Mesendoderm (in vitro differentiated cells): ENCODE measurements at regions not wholly inside any gene's neighbourhood (a gene's known extent, or its start where the extent isn't known, plus 50 kb on each side); places are given as distances from the start of the nearest gene placed in this dataset.

Experiments
- DNase-seq: peaks from one replicate; pipeline ENCODE4 v3.0.0; 2013
- H2AK5ac ChIP-seq: 2 replicates; pipeline ENCODE4 v1.6.1; 2013; ENCODE audit warnings: low read length, inconsistent platforms
- H2BK120ac ChIP-seq: 2 replicates; pipeline ENCODE4 v1.6.1; 2013; ENCODE audit warnings: low read depth, mild to moderate bottlenecking, low read length, moderate library complexity, mixed read lengths
- H2BK15ac ChIP-seq: replicated peaks from 2 replicates; pipeline ENCODE4 v1.6.1; 2013; ENCODE audit warnings: low read depth, mild to moderate bottlenecking, moderate library complexity
- H2BK5ac ChIP-seq: 2 replicates; pipeline ENCODE4 v1.6.1; 2013; ENCODE audit warnings: low read length, inconsistent platforms
- H3K18ac ChIP-seq: 2 replicates; pipeline ENCODE4 v1.6.1; 2013; ENCODE audit warnings: mild to moderate bottlenecking, low read length, mixed read lengths
- H3K23ac ChIP-seq: one replicate; pipeline ENCODE4 v1.6.1; 2013; ENCODE audit warnings: low read length
- H3K27ac ChIP-seq: 2 replicates; pipeline ENCODE4 v1.5.1; 2013; ENCODE audit warnings: low read depth, mild to moderate bottlenecking, inconsistent platforms, low read length, moderate library complexity
- H3K27me3 ChIP-seq: 2 replicates; pipeline ENCODE4 v1.6.1; 2013; ENCODE audit warnings: low read length, control low read depth, mild to moderate bottlenecking, inconsistent platforms; ENCODE audit not compliant: insufficient read depth, poor library complexity
- H3K36me3 ChIP-seq: 2 replicates; pipeline ENCODE4 v1.6.1; 2013; ENCODE audit warnings: low read length, inconsistent platforms; ENCODE audit not compliant: control insufficient read depth, insufficient read depth
- H3K4ac ChIP-seq: one replicate; pipeline ENCODE4 v1.6.1; 2013; ENCODE audit warnings: low read depth, mild to moderate bottlenecking, low read length, moderate library complexity
- H3K4me1 ChIP-seq: 2 replicates; pipeline ENCODE4 v1.6.1; 2013; ENCODE audit warnings: low read depth, low read length, inconsistent platforms; ENCODE audit not compliant: control insufficient read depth
- H3K4me2 ChIP-seq: 2 replicates; pipeline ENCODE4 v1.6.1; 2013; ENCODE audit warnings: low read length
- H3K4me3 ChIP-seq: 2 replicates; pipeline ENCODE4 v1.5.1; 2013; ENCODE audit warnings: mild to moderate bottlenecking, low read length
- H3K56ac ChIP-seq: one replicate; pipeline ENCODE4 v1.6.1; 2013; ENCODE audit warnings: low read length
- H3K79me1 ChIP-seq: 2 replicates; pipeline ENCODE4 v1.6.1; 2013; ENCODE audit warnings: low read length, inconsistent platforms
- H3K79me2 ChIP-seq: 2 replicates; pipeline ENCODE4 v1.6.1; 2013; ENCODE audit warnings: mild to moderate bottlenecking, low read length; ENCODE audit not compliant: control insufficient read depth, insufficient read depth
- H3K9ac ChIP-seq: 2 replicates; pipeline ENCODE4 v1.6.1; 2013; ENCODE audit warnings: low read length, inconsistent platforms
- H4K5ac ChIP-seq: one replicate; pipeline ENCODE4 v1.6.1; 2013; ENCODE audit warnings: low read length
- H4K8ac ChIP-seq: one replicate; pipeline ENCODE4 v1.6.1; 2013; ENCODE audit warnings: low read depth, mild to moderate bottlenecking, control low read depth, low read length, moderate library complexity
- WGBS: extraction: QIAGEN DNeasy Blood & Tissue Kit; methylation state at CpG from one replicate; pipeline ENCODE4 v1.1.7; 2013; ENCODE audit warnings: low lambda C conversion rate, missing lambda C conversion rate; ENCODE audit not compliant: insufficient coverage; ENCODE audit errors: extremely low coverage; 5-methylcytosine and 5-hydroxymethylcytosine counted together

GRCh38 chr16:86393907-86394626 is 116.3 kb upstream of the FOXF1 start:
- H3K23ac ChIP-seq, result no peak overlapping the region
- H2BK120ac ChIP-seq, result no peak overlapping the region
- H3K27me3 ChIP-seq, result no peaks in the 10 kb centered on the region
- H3K27ac ChIP-seq, result no peak overlapping the region
- H3K18ac ChIP-seq, result no peak overlapping the region
- no peak overlapping the region for H2BK15ac ChIP-seq
- DNase-seq, result no peak
- no peak overlapping the region for H4K8ac ChIP-seq
- no peak overlapping the region for H3K4ac ChIP-seq
- no peak overlapping the region for H2AK5ac ChIP-seq
- peaks cover 4% of the 10 kb centered on the region for H3K4me1 ChIP-seq
- H3K56ac ChIP-seq, result no peak overlapping the region
- H3K36me3 ChIP-seq, result no peaks in the 10 kb centered on the region
- no peak overlapping the region for H2BK5ac ChIP-seq
- no peak overlapping the region for H4K5ac ChIP-seq
- no peaks in the 10 kb centered on the region for H3K79me1 ChIP-seq
- no peak overlapping the region for H3K4me2 ChIP-seq
- WGBS, result 100% methylated on average over 2 of the region's 9 CpGs
- H3K9ac ChIP-seq, result no peak overlapping the region
- H3K79me2 ChIP-seq, result no peaks in the 10 kb centered on the region
- no peak overlapping the region for H3K4me3 ChIP-seq

GRCh38 chr16:86395477-86395876 is 114.8 kb upstream of the FOXF1 start:
- Histone ChIP-seq H2AK5ac (no peak overlapping the region), H3K27ac (no peak overlapping the region), H3K79me2 (no peaks in the 10 kb centered on the region), H2BK5ac (no peak overlapping the region), H3K36me3 (no peaks in the 10 kb centered on the region), H4K8ac (no peak overlapping the region), H3K79me1 (no peaks in the 10 kb centered on the region), H3K4ac (no peak overlapping the region), H2BK120ac (no peak overlapping the region), H3K18ac (no peak overlapping the region), H3K4me1 (peaks cover 4% of the 10 kb centered on the region), H4K5ac (no peak overlapping the region), H3K23ac (no peak overlapping the region), H3K56ac (no peak overlapping the region), H3K27me3 (no peaks in the 10 kb centered on the region), H3K4me3 (no peak overlapping the region), H2BK15ac (no peak overlapping the region), H3K9ac (no peak overlapping the region), H3K4me2 (no peak overlapping the region)
- no CpG with 5 or more reads among the region's 3 CpGs for WGBS
- no peak for DNase-seq

GRCh38 chr16:86396422-86396821 is 113.9 kb upstream of the FOXF1 start:
- WGBS, result no CpG with 5 or more reads among the region's 10 CpGs
- Histone ChIP-seq H2BK15ac (no peak overlapping the region), H3K27me3 (no peaks in the 10 kb centered on the region), H3K18ac (no peak overlapping the region), H3K23ac (no peak overlapping the region), H2BK120ac (no peak overlapping the region), H4K5ac (no peak overlapping the region), H3K56ac (no peak overlapping the region), H3K79me2 (no peaks in the 10 kb centered on the region), H2BK5ac (no peak overlapping the region), H3K4me1 (peaks cover 4% of the 10 kb centered on the region), H3K36me3 (no peaks in the 10 kb centered on the region), H3K4ac (peak overlapping the region; percentile 45), H3K4me2 (no peak overlapping the region), H3K9ac (no peak overlapping the region), H3K79me1 (no peaks in the 10 kb centered on the region), H2AK5ac (no peak overlapping the region), H3K4me3 (no peak overlapping the region), H3K27ac (no peak overlapping the region), H4K8ac (no peak overlapping the region)
- no peak for DNase-seq

GRCh38 chr16:86396901-86397311 is 113.4 kb upstream of the FOXF1 start:
- Histone ChIP-seq H2BK5ac (no peak overlapping the region), H4K8ac (no peak overlapping the region), H2AK5ac (no peak overlapping the region), H3K4me3 (no peak overlapping the region), H2BK120ac (no peak overlapping the region), H4K5ac (no peak overlapping the region), H3K79me1 (no peaks in the 10 kb centered on the region), H3K79me2 (no peaks in the 10 kb centered on the region), H3K27ac (no peak overlapping the region), H3K36me3 (no peaks in the 10 kb centered on the region), H2BK15ac (no peak overlapping the region), H3K4me1 (peaks cover 4% of the 10 kb centered on the region), H3K27me3 (no peaks in the 10 kb centered on the region), H3K23ac (no peak overlapping the region), H3K9ac (no peak overlapping the region), H3K4me2 (no peak overlapping the region), H3K4ac (peak overlapping the region; percentile 45), H3K18ac (no peak overlapping the region), H3K56ac (no peak overlapping the region)
- peak; percentile 78 for DNase-seq
- WGBS, result no CpG with 5 or more reads among the region's 9 CpGs

GRCh38 chr16:86398201-86398600 is 112.1 kb upstream of the FOXF1 start:
- WGBS, result no CpG with 5 or more reads among the region's 6 CpGs
- no peak for DNase-seq

GRCh38 chr16:86398622-86399021 is 111.7 kb upstream of the FOXF1 start:
- Histone ChIP-seq H3K4me3 (no peak overlapping the region), H3K36me3 (no peaks in the 10 kb centered on the region), H3K18ac (no peak overlapping the region), H3K4ac (no peak overlapping the region), H2AK5ac (no peak overlapping the region), H3K9ac (no peak overlapping the region), H2BK5ac (no peak overlapping the region), H4K8ac (no peak overlapping the region), H3K4me2 (no peak overlapping the region), H3K79me2 (no peaks in the 10 kb centered on the region), H3K27ac (no peak overlapping the region), H2BK15ac (no peak overlapping the region), H3K27me3 (no peaks in the 10 kb centered on the region), H3K79me1 (no peaks in the 10 kb centered on the region), H3K4me1 (peaks cover 4% of the 10 kb centered on the region), H4K5ac (no peak overlapping the region), H3K23ac (no peak overlapping the region), H2BK120ac (no peak overlapping the region), H3K56ac (no peak overlapping the region)
- DNase-seq, result no peak
- WGBS, result no CpG with 5 or more reads among the region's 4 CpGs

More at GRCh38 chr16:86398201-86398600, 112.1 kb upstream of the FOXF1 start:
- H4K8ac ChIP-seq, result no peak overlapping the region
- H3K56ac ChIP-seq, result no peak overlapping the region
- no peak overlapping the region for H3K4me2 ChIP-seq
- no peak overlapping the region for H3K4ac ChIP-seq
- H2BK15ac ChIP-seq, result no peak overlapping the region
- no peaks in the 10 kb centered on the region for H3K36me3 ChIP-seq
- peaks cover 4% of the 10 kb centered on the region for H3K4me1 ChIP-seq
- H3K27me3 ChIP-seq, result no peaks in the 10 kb centered on the region
- H4K5ac ChIP-seq, result no peak overlapping the region
- H3K27ac ChIP-seq, result no peak overlapping the region
- H3K4me3 ChIP-seq, result no peak overlapping the region
- H3K9ac ChIP-seq, result no peak overlapping the region
- H3K79me1 ChIP-seq, result no peaks in the 10 kb centered on the region
- no peak overlapping the region for H2BK120ac ChIP-seq
- H3K18ac ChIP-seq, result no peak overlapping the region
- no peaks in the 10 kb centered on the region for H3K79me2 ChIP-seq
- no peak overlapping the region for H2BK5ac ChIP-seq
- H3K23ac ChIP-seq, result no peak overlapping the region
- no peak overlapping the region for H2AK5ac ChIP-seq
